Activated gamma-delta T cell (primary cell): ENCODE measurements at regions not wholly inside any gene's neighbourhood (a gene's known extent, or its start where the extent isn't known, plus 50 kb on each side); places are given as distances from the start of the nearest gene placed in this dataset.
"Not testable (repeated sequence)": the region's sequence is repeated elsewhere in the genome, so short reads cannot be mapped to it uniquely, and the experiment has no call there.

ENCODE experiments used
- DNase-seq: peaks from one replicate; lab custom pipeline; 2025; lab: John Stamatoyannopoulos, UW

- DNase-seq, result no peak
Observed at GRCh38 chr18:38695559-38696280, 1130.1 kb upstream of the CELF4 start.

DNA sequence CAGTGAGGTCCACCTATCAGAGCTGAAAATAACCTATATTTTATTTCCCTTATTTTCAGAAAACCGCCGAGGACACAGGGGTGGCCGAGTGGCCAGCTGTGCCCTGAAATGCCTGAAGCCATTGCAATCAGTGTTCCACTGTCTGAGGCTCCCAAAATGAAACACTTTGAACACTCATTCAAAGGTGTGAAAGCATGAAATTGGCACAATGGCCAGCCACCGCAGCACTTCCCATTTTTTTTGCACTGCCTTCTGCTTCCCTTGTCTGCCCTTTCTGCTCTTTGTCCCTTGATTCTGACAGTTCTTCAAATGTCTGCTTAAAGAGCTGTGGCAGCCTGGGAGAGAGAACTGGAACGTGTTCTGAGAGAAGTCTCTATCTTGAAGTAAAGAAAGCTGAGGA is 1127.5 kb upstream of the CELF4 start:
- DNase-seq, result no peak

- DNase-seq, result no peak
Observed at GRCh38 chr18:38690626-38691025, 1125.0 kb upstream of the CELF4 start.

DNA sequence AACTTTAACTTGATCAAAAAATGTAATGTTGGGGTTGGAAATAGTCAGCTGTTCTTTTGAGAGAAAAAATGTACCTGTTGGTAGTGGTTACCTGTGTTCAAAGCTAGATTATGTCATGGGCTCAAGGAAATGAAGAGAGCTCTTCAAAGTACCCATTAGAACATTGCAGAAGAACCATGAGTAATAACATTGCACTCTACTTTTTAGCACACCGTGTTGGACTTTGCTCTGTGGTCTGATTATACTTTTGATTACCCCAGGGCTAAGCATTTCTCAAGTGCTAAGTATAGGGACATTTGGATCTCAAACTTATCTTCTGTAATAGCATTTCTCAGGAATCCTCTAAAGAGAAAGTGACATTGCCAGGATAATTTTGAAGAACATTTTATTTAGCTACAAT is 1122.8 kb upstream of the CELF4 start:
- no peak for DNase-seq

DNA sequence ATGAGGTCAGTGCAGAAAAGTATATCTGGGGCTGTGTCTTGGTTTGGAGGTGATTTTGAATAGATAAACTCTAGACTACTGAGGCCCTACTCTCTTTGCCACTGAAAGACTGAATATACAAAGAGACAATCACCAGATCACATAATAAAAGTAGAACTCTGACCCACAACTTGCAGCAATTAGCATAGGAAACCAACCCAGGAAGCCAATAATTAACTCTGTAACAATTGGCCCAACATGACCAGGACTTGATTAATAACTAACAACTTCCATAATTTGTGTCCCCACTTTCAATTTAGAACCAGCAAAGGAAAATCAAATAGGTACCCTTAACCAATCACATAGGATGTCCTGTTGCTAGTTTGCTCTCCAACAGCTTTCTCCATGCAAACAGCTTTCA is 1104.9 kb upstream of the CELF4 start:
- DNase-seq, result no peak

- no peak for DNase-seq
Observed at GRCh38 chr18:38664929-38665328, 1099.3 kb upstream of the CELF4 start.

DNA sequence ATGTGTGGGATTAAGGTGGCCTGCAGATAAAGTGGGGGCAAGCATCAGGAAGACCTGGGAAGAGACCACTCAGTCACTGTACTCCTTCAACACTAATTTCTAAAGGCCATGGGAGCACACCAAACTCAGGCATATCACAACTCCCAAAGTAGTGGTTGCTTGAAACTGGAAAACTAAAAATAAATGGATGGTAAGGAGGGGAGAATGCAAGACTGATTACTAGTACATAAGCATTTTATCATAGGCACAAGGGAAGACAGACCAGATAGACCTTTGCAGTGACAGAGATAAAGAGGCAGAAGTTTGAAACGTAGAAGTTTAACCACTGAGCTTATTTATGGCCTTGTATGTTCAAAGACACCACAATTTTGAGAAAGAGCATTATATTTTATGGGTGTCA is 1098.1 kb upstream of the CELF4 start:
- DNase-seq, result no peak

DNA sequence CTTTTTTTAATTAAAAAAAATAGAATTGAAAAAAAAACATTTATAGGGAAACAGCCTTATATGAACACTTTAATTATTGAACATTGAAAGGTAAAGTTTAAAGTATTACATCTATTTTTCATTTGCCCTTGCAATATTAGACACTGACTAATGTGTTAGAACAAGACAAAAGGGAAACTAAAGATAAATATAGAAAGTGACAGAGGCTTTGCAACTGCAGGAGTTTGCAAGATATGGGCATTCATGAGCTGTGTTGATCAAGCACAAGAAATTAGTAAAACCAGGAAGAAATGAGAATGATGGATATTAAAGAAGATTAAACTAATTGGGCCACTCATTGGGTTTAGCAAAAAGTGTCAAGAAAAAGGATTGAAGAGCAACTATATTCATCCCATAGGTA is 1097.7 kb upstream of the CELF4 start:
- DNase-seq, result no peak

DNA sequence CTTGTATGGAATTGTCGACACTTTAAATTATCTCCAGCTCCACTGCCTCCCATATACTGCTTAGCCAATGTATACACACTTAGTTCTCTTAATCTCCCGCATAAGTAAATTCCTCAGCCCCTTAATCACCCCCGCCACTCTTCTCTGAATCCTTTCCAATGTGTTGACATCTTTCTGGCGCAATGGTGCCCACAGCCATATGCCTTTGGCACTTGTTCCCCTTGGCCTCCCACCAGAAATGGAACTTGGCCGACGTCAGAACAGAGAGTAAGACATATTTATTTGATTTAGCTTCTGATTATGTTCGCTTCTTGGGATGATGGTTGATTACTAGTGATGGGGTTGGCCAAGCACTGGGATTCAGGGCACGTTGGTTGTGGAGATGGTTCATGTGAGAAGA is 1089.3 kb upstream of the CELF4 start:
- no peak for DNase-seq

DNA sequence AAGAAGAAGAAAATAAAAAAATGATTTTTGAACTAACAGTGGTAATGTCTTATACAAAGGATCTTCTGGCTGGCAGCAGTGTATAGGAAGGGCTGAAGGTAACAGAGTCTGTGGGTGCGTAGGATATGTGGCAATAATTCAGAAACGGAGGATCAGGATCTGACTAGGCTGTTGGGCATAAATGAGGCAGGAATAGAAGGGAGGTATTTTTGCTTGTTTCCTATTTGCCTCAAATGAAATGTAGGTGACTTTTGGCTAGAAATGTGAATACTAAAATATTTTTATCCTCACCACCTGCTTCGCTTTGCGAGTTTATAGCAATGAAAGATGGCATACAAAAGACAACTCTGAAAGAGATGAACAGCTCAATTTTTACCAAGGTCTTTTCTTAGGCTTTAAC is 1086.1 kb upstream of the CELF4 start:
- DNase-seq, result no peak

- DNase-seq, result no peak
Observed at GRCh38 chr18:38648179-38648578, 1082.6 kb upstream of the CELF4 start.

DNA sequence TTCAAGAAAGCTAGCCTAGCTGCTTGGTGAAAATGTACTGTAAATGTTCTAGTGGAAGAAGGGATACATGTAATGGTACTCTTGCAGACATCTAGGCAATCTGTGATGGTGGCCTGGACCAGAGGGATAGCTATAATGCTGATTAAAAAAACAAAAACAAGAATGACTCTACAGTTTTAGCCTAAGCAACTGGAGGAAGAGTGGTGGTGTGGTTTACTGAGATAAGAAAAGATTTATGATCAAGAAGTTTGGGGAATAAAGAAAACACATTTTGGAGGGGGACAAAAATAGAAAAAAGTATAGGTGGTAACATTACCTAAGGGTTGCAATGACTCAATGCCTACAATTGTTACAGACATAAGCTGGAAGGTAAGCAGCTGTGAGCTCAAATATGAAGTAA is 1080.7 kb upstream of the CELF4 start:
- no peak for DNase-seq

GRCh38 chr18:38644875-38645641 is 1079.5 kb upstream of the CELF4 start:
- DNase-seq, result no peak

GRCh38 chr18:38642711-38643110 is 1077.1 kb upstream of the CELF4 start:
- DNase-seq, result no peak

GRCh38 chr18:38639700-38640099 is 1074.1 kb upstream of the CELF4 start:
- not testable (repeated sequence) for DNase-seq

DNA sequence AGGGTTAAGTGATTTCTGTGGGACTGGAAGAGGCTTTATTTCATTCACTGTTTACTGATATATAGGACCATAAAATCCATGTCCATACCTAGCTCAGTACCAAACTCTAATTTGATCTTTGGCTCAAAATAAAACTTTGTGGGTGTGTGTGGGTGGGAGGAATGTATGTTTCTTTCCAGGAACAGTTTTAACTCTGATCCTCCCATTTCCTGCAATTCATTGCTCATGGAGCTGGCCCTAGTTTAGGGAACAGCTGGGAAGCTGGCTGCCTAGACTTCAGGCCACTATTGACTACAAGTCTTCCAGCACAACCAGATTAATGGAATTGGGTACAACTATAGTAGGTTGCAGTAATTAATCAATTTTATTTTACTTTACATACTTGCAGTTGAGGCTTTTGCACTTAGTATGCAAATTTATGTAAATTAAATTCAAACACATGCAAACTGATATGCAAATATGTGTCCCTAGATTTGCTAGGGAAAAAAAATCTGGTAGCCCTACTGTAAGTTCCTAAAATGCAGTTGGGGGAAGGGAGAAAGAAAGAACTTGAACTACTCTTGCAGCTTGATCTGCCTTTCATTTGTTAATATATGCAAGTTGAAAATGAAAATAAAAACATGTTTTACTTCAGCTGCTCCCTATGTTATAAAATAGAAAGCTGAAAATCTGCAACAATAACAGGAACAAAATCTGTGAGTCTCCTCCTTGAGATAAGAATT is 1070.3 kb upstream of the CELF4 start:
- no peak for DNase-seq

DNA sequence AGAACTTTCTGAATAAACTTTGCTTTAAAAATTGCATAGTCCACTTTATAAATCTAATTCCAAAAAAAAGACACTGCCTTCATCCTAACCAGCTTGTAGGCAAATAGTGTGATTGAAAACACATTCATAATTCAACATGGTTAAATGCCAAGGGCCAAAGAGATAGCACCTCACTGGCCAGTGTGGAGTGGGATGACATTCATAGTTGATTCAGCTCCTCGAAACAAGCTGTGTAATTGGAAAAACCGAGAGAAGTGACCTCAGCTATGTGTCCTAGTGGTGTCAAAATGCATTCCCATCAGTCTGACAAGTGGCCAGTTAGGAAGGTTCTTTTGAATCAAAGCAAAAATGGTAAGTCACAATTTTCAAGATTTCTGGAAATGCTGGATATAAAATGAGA is 1068.5 kb upstream of the CELF4 start:
- no peak for DNase-seq

DNA sequence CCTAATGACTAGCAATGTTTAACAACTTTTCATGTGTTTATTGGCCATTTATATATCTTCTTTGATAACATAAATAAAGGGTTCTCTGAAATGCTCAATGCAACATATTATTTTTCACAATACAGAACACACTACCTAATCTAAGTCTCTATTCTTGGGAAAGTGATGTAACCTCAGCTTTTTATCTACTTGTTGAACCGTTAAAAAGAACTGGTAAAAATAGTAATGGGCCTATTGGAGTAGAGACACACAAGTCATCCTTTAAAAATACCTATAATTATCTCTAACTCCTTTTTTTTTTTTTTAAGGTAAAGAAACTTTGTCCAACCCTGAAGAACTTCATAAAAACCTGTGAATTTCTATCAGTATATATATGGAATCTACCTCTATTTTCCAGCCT is 1067.7 kb upstream of the CELF4 start:
- no peak for DNase-seq

DNA sequence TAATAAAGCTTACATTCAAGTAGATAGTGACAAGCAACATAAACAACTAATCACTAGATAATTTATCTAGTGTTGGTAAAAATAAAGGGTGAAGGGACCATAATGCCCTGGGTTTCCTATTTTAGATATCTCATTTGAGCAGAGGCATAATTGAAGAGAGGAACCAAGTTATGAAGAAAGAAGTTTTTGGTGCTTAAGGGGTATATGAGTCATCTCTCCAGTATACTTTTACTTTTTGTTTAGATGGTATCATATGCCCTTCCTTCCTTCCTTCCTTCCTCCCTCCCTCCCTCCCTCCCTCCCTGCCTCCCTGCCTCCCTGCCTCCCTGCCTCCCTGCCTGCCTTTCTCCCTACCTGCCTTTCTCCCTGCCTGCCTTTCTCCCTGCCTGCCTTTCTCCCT is 1053.5 kb upstream of the CELF4 start:
- DNase-seq, result no peak

GRCh38 chr18:38616306-38616705 is 1050.7 kb upstream of the CELF4 start:
- DNase-seq, result no peak

GRCh38 chr18:38612904-38613303 is 1047.3 kb upstream of the CELF4 start:
- no peak for DNase-seq

GRCh38 chr18:38611036-38611964 is 1045.7 kb upstream of the CELF4 start:
- no peak for DNase-seq
